ENCODE measurements at regions not wholly inside any gene's neighbourhood (a gene's known extent, or its start where the extent isn't known, plus 50 kb on each side); places are given as distances from the start of the nearest gene placed in this dataset.

DNA sequence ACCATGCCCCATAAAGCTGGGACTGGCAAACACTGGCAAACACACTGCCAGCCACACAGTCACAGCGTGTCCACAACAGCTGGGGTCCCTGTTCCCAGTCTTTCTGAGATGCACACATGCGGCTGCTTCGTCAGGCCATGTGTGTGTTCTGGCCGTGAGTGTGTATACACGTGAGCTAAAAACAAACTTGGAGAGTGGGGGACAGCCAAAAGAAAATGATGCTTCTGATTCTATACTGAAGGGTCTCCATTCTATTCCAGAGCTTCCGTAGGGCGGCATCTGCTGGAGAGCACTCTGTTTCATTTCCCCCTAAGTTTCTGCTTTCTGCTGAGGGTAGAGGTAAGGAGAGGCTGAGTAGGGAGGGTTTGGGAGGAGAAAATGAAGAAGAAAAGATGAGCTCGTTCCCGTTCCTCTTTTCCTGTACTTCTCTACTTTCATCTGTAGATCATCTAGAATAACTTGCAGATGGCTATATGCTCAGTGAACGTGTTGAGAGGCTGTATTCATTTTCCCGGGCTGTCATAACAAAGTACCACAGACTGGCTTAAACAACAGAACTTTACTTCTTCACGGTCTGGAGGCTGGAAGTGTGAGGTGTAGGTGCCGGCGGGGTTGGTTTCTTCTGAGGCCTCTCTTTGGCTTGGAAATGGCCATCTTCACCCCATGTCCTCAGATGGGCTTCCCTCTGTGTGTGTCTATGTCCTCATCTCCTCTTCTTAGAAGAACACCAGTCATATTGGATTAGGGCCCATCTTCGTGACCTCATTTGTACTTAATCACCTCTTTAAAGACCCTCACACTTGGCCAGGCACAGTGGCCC is 151.6 kb downstream of the TOMM20 start:
- TF ChIP-seq, protein P1, sequence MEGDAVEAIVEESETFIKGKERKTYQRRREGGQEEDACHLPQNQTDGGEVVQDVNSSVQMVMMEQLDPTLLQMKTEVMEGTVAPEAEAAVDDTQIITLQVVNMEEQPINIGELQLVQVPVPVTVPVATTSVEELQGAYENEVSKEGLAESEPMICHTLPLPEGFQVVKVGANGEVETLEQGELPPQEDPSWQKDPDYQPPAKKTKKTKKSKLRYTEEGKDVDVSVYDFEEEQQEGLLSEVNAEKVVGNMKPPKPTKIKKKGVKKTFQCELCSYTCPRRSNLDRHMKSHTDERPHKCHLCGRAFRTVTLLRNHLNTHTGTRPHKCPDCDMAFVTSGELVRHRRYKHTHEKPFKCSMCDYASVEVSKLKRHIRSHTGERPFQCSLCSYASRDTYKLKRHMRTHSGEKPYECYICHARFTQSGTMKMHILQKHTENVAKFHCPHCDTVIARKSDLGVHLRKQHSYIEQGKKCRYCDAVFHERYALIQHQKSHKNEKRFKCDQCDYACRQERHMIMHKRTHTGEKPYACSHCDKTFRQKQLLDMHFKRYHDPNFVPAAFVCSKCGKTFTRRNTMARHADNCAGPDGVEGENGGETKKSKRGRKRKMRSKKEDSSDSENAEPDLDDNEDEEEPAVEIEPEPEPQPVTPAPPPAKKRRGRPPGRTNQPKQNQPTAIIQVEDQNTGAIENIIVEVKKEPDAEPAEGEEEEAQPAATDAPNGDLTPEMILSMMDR (IDR thresholded peaks at IDR 0.05; ENCODE audit: insufficient read depth, low read length) = no peak
- TF ChIP-seq GABPA (IDR thresholded peaks at IDR 0.05; ENCODE audit: low read depth) (no peak), POLR2AphosphoS5 (IDR thresholded peaks at IDR 0.05; ENCODE audit: low read depth) (no peak), SPI1 (IDR thresholded peaks at IDR 0.05; ENCODE audit: borderline replicate concordance, low read depth) (peak; percentile 87)
- TF ChIP-seq, protein P2, sequence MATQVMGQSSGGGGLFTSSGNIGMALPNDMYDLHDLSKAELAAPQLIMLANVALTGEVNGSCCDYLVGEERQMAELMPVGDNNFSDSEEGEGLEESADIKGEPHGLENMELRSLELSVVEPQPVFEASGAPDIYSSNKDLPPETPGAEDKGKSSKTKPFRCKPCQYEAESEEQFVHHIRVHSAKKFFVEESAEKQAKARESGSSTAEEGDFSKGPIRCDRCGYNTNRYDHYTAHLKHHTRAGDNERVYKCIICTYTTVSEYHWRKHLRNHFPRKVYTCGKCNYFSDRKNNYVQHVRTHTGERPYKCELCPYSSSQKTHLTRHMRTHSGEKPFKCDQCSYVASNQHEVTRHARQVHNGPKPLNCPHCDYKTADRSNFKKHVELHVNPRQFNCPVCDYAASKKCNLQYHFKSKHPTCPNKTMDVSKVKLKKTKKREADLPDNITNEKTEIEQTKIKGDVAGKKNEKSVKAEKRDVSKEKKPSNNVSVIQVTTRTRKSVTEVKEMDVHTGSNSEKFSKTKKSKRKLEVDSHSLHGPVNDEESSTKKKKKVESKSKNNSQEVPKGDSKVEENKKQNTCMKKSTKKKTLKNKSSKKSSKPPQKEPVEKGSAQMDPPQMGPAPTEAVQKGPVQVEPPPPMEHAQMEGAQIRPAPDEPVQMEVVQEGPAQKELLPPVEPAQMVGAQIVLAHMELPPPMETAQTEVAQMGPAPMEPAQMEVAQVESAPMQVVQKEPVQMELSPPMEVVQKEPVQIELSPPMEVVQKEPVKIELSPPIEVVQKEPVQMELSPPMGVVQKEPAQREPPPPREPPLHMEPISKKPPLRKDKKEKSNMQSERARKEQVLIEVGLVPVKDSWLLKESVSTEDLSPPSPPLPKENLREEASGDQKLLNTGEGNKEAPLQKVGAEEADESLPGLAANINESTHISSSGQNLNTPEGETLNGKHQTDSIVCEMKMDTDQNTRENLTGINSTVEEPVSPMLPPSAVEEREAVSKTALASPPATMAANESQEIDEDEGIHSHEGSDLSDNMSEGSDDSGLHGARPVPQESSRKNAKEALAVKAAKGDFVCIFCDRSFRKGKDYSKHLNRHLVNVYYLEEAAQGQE (IDR thresholded peaks at IDR 0.05; ENCODE audit: insufficient replicate concordance, low read depth) = no peak

Data from HL-60 (cell line).